K562 (cell line): ENCODE measurements at regions not wholly inside any gene's neighbourhood (a gene's known extent, or its start where the extent isn't known, plus 50 kb on each side); places are given as distances from the start of the nearest gene placed in this dataset.

Experiments used
- ATAC-seq: fragments of 200-7000 bp; cut with Tn5 transposase; 3 replicates; pipeline ENCODE4 v1.9.1; 2020; ENCODE audit warnings: moderate library complexity
- BruUV-seq: library from RNA; stranded (reverse); fragments of 400-500 nt; replicated peaks from 2 replicates; lab custom pipeline; 2021; lab: Mats Ljungman, UMichigan
- CTCF ChIA-PET: fragments of 300-600 bp; formaldehyde crosslinking; extraction: SDS; loops from one replicate; lab custom pipeline; 2021; ENCODE audit warnings: low intra/inter-chr PET ratio; lab: Yijun Ruan, JAX
- POLR2A ChIA-PET: fragments of 300-600, 350-650 bp; sonication (Branson Sonifier 250); formaldehyde crosslinking; extraction: SDS; loops from one replicate; lab custom pipeline; 2021; ENCODE audit warnings: antibody characterized with exemption, inconsistent platforms; lab: Yijun Ruan, JAX
- DNase-seq, 4 experiments: peaks; one replicate each; pipeline versions ENCODE4 v3.0.0 to v3.0.0-alpha.2; 2011 to 2018; ENCODE audit warnings: low spot score in 3 of 4, mixed read lengths in 3 of 4; ENCODE audit errors: extremely low read depth in 1 of 4
- FAIRE-seq: peaks from 2 replicates; lab custom pipeline; 2011; peaks lifted over from hg19 to GRCh38; lab: Jason Lieb, UNC
- H2AFZ ChIP-seq: 2 replicates; pipeline ENCODE4 v1.6.0; 2011; ENCODE audit warnings: low read depth, low read length, control low read depth, inconsistent platforms
- H3K27ac ChIP-seq: fragments of 200-600 bp; 3 replicates; pipeline ENCODE4 v1.8.0; 2011; ENCODE audit warnings: low read depth, mild to moderate bottlenecking, control low read depth, inconsistent platforms, low read length, moderate library complexity, mixed read lengths; ENCODE audit errors: extremely low read depth
- H3K27me3 ChIP-seq, 2 experiments: fragments of 300-600 bp in 1 of 2; 2 replicates in 1 of 2; 3 replicates in 1 of 2; pipeline versions ENCODE4 v1.6.0 to v1.8.0; 2011; ENCODE audit warnings: inconsistent platforms in 2 of 2, low read length in 2 of 2, mild to moderate bottlenecking in 1 of 2, mixed read lengths in 1 of 2, moderate library complexity in 1 of 2; ENCODE audit not compliant: control insufficient read depth in 2 of 2, insufficient read depth in 2 of 2
- H3K36me3 ChIP-seq: fragments of 300-600 bp; 3 replicates; pipeline ENCODE4 v1.8.0; 2011; ENCODE audit warnings: mild to moderate bottlenecking, low read length, inconsistent platforms; ENCODE audit not compliant: control insufficient read depth, insufficient read depth
- H3K4me1 ChIP-seq, 2 experiments: fragments of 200-600 bp in 1 of 2; replicated peaks in 1 of 2; 2 replicates in 1 of 2; 3 replicates in 1 of 2; pipeline versions ENCODE4 v1.5.1 to v1.8.0; 2011; ENCODE audit warnings: inconsistent platforms in 2 of 2, low read length in 2 of 2, mild to moderate bottlenecking in 1 of 2, mixed read lengths in 1 of 2, moderate library complexity in 1 of 2; ENCODE audit not compliant: control insufficient read depth in 2 of 2, insufficient read depth in 2 of 2
- H3K4me2 ChIP-seq: 2 replicates; pipeline ENCODE4 v1.6.1; 2011; ENCODE audit warnings: low read length, control low read depth, inconsistent platforms, mixed read lengths; ENCODE audit not compliant: insufficient read depth
- H3K4me3 ChIP-seq: fragments of 200-600 bp; sonication (generic), shearing (Covaris generic); 2 replicates; pipeline ENCODE4 v1.5.1; 2016; ENCODE audit warnings: control low read depth, inconsistent platforms
- H3K79me2 ChIP-seq: fragments of 200-600 bp; 3 replicates; pipeline ENCODE4 v1.8.0; 2011; ENCODE audit warnings: low read length, inconsistent platforms; ENCODE audit not compliant: control insufficient read depth, insufficient read depth
- H3K9ac ChIP-seq, 2 experiments: 2 replicates each; pipeline versions ENCODE4 v1.6.0 to v1.6.1; 2011; ENCODE audit warnings: low read depth in 2 of 2, low read length in 2 of 2, control low read depth in 1 of 2, inconsistent platforms in 1 of 2, mild to moderate bottlenecking in 1 of 2, mixed read lengths in 1 of 2; ENCODE audit not compliant: insufficient read depth in 1 of 2
- H3K9me1 ChIP-seq: one replicate; pipeline ENCODE4 v1.6.0; 2011; ENCODE audit warnings: inconsistent platforms, mild to moderate bottlenecking, low read length, moderate library complexity; ENCODE audit not compliant: control insufficient read depth, insufficient read depth
- H3K9me3 ChIP-seq: replicated peaks from 2 replicates; pipeline ENCODE4 v1.5.1; 2011; ENCODE audit warnings: low read depth, low read length, inconsistent platforms; ENCODE audit not compliant: control insufficient read depth, insufficient read depth
- H4K20me1 ChIP-seq: replicated peaks from 2 replicates; pipeline ENCODE4 v1.6.1; 2011; ENCODE audit warnings: low read length, inconsistent platforms, mixed read lengths; ENCODE audit not compliant: control insufficient read depth, insufficient read depth
- BRD4 ChIP-seq: fragments of 200-600 bp; sonication (generic); IDR thresholded peaks from 2 replicates; pipeline ENCODE4 v1.6.1; 2017; ENCODE audit warnings: inconsistent platforms
- CEBPB ChIP-seq: fragments of 450-650 bp; IDR thresholded peaks from 2 replicates; pipeline ENCODE4 v1.6.1; 2016; ENCODE audit warnings: missing genetic modification characterization, missing compliant biosample characterization
- CEBPG ChIP-seq, 3 experiments: fragments of 200-800 bp in 1 of 3; sonication (Bioruptor generic) in 1 of 3; sonication (generic) in 1 of 3; formaldehyde crosslinking in 1 of 3; IDR thresholded peaks in 2 of 3; conservative IDR thresholded peaks in 1 of 3; 2 replicates each; pipeline versions ENCODE4 v1.6.1 to v1.8.0; 2016 to 2022; ENCODE audit warnings: missing compliant biosample characterization in 2 of 3, missing genetic modification characterization in 2 of 3, mild to moderate bottlenecking in 1 of 3, missing genetic modification reagents in 1 of 3
- CSDE1 ChIP-seq, 2 experiments: fragments of 450-650 bp; IDR thresholded peaks; 2 replicates each; pipeline ENCODE4 v1.6.1; 2016; ENCODE audit warnings: mild to moderate bottlenecking in 1 of 2
- EHMT2 ChIP-seq: fragments of 450-650 bp; IDR thresholded peaks from 2 replicates; pipeline ENCODE4 v1.6.1; 2018; ENCODE audit warnings: antibody characterized with exemption
- LEF1 ChIP-seq: fragments of 450-650 bp; IDR thresholded peaks from 2 replicates; pipeline ENCODE4 v1.6.1; 2016; ENCODE audit warnings: mild to moderate bottlenecking
- MLLT1 ChIP-seq, 2 experiments: fragments of 450-650 bp; IDR thresholded peaks; 2 replicates each; pipeline ENCODE4 v1.6.1; 2016
- NFRKB ChIP-seq: fragments of 450-650 bp; IDR thresholded peaks from 2 replicates; pipeline ENCODE4 v1.6.1; 2016; ENCODE audit warnings: low read depth
- NR2C2 ChIP-seq, 2 experiments: fragments of 200-800 bp in 1 of 2; sonication (Bioruptor generic) in 1 of 2; sonication (generic) in 1 of 2; formaldehyde crosslinking in 1 of 2; IDR thresholded peaks; 2 replicates each; pipeline versions ENCODE4 v1.6.1 to v1.8.0; 2016 to 2022; ENCODE audit warnings: mild to moderate bottlenecking in 1 of 2, missing compliant biosample characterization in 1 of 2, missing genetic modification characterization in 1 of 2, missing genetic modification reagents in 1 of 2
- PHF21A ChIP-seq: fragments of 450-650 bp; IDR thresholded peaks from 2 replicates; pipeline ENCODE4 v1.6.1; 2017; ENCODE audit warnings: low read depth, borderline replicate concordance
- THAP12 ChIP-seq: fragments of 250-450 bp; sonication (Bioruptor Pico); IDR thresholded peaks from 2 replicates; pipeline ENCODE4 v1.9.0; 2021; ENCODE audit warnings: mild to moderate bottlenecking, inconsistent platforms
- ZNF408 ChIP-seq: fragments of 250-450 bp; sonication (Bioruptor Pico); IDR thresholded peaks from 2 replicates; pipeline ENCODE4 v1.4.0; 2020; ENCODE audit warnings: low read depth, mild to moderate bottlenecking, moderate library complexity
- ZNF57 ChIP-seq: fragments of 450-650 bp; formaldehyde crosslinking; IDR thresholded peaks from 2 replicates; pipeline ENCODE4 v1.4.0; 2020; ENCODE audit warnings: mild to moderate bottlenecking, moderate library complexity
- ZNF589 ChIP-seq: fragments of 200-800 bp; sonication (Bioruptor generic); IDR thresholded peaks from 2 replicates; pipeline ENCODE4 v1.6.1; 2016; ENCODE audit warnings: low read depth, missing genetic modification characterization, missing compliant biosample characterization
- ZNF766 ChIP-seq: fragments of 200-800 bp; sonication (Bioruptor generic); conservative IDR thresholded peaks from 2 replicates; pipeline ENCODE4 v1.6.1; 2016; ENCODE audit warnings: missing genetic modification characterization, missing compliant biosample characterization
- WGBS: fragments of 100-300 bp; shearing (Covaris generic); methylation state at CpG from one replicate; pipeline ENCODE4 v1.1.6; 2016; ENCODE audit warnings: low coverage, mixed read lengths; ENCODE audit not compliant: insufficient coverage; ENCODE audit errors: missing lambda C conversion rate; 5-methylcytosine and 5-hydroxymethylcytosine counted together
- in situ Hi-C: fragments of 300-500 bp; cut with MboI; formaldehyde crosslinking; loops from 4 replicates; pipeline ENCODE4 v1.15.0; 2018; ENCODE audit warnings: inconsistent platforms, mixed read lengths
- intact Hi-C: fragments of 100-400 bp; cut with micrococcal nuclease; formaldehyde crosslinking; loops from 2 replicates; pipeline ENCODE4 v1.14.2; 2022

- Histone ChIP-seq H2AFZ (peak overlapping the region; percentile 91), H3K9me3 (no peaks in the 10 kb centered on the region), H3K27ac (peak overlapping the region; percentile 92), H3K79me2 (no peaks in the 10 kb centered on the region; the same call in 2 of the 3 replicates), H3K27me3 (no peaks in the 10 kb centered on the region), H3K4me3 (peak overlapping the region; percentile 50), H3K4me2 (peak overlapping the region; percentile 91), H3K9ac (peak overlapping the region; percentile 18 to 73; a peak in 3 of 4 replicates), H3K9me1 (no peaks in the 10 kb centered on the region), H3K4me1 (peaks cover 8 to 25% of the 10 kb centered on the region in 2 experiments; a peak in 4 of 5 replicates)
- CTCF ChIA-PET, result no interaction called here
- no peak for ATAC-seq
- WGBS, result 44% methylated on average over 21 of the region's 21 CpGs
- in situ Hi-C loops, result no loop called here
- intact Hi-C loops, result loop anchor here (10.0 kb wide), 2 partner anchors 363 to 507 kb away; no protein-coding TSS in a partner anchor
- no TSS peak for BruUV-seq
- peak; percentile 15 to 67 (median 35) for DNase-seq
- peak; percentile 12; the same call in 1 of the 2 replicates for TF ChIP-seq EHMT2
- TF ChIP-seq NR2C2 (CRISPR knock-in tag; IDR thresholded peaks at IDR 0.05), result no peak
- peak; percentile 21; the same call in 1 of the 2 replicates for TF ChIP-seq NR2C2 (tag; IDR thresholded peaks at IDR 0.05)
- TF ChIP-seq ZNF408 (CRISPR knock-in tag), result no peak
- TF ChIP-seq LEF1, result 0 out of 2 replicates have a peak, but pooled peaks have one; percentile 11
- no peak for TF ChIP-seq CSDE1 (IDR thresholded peaks at IDR 0.05)
- TF ChIP-seq CEBPG (CRISPR knock-in tag; IDR thresholded peaks at IDR 0.05), result peak; percentile 50; the same call in 1 of the 2 replicates
- peak; percentile 70 to 75 for TF ChIP-seq CEBPG (tag; conservative IDR thresholded peaks at IDR 0.05 in 1 of 2, IDR thresholded peaks at IDR 0.05 in 1 of 2)
- peak; percentile 43; the same call in 1 of the 2 replicates for TF ChIP-seq ZNF766 (CRISPR knock-in tag)
- TF ChIP-seq ZNF57 (CRISPR knock-in tag), result no peak
- TF ChIP-seq PHF21A, result peak; percentile 5; the same call in 1 of the 2 replicates
- TF ChIP-seq THAP12 (CRISPR knock-in tag), result peak; percentile 52; the same call in 1 of the 2 replicates
- TF ChIP-seq MLLT1 (IDR thresholded peaks at IDR 0.05), result peak in 1 of 2 experiments; percentile 33; a peak in 1 of 4 replicates
- TF ChIP-seq NFRKB, result 0 out of 2 replicates have a peak, but pooled peaks have one; percentile 40
- TF ChIP-seq CEBPB (tag), result peak; percentile 92
- peak; percentile 72; the same call in 1 of the 2 replicates for TF ChIP-seq BRD4
- 0 out of 2 replicates have a peak, but pooled peaks have one; percentile 9 for TF ChIP-seq ZNF589 (CRISPR knock-in tag)
- TF ChIP-seq, all 486 proteins: peak for 12
- POLR2A ChIA-PET, result no interaction called here
- Histone ChIP-seq H4K20me1 (no peaks in the 10 kb centered on the region), H3K36me3 (no peaks in the 10 kb centered on the region)
- FAIRE-seq, result no peak
Observed at GRCh38 chr7:25857376-25858067, 294.5 kb upstream of the NFE2L3 start.
